DOHH2 (cell line): ENCODE measurements at regions not wholly inside any gene's neighbourhood (a gene's known extent, or its start where the extent isn't known, plus 50 kb on each side); places are given as distances from the start of the nearest gene placed in this dataset.

Experiments
- H3F3A ChIP-seq: fragments of 200-600 bp; sonication (generic), shearing (Covaris generic); 2 replicates; pipeline ENCODE4 v1.6.0; 2016; ENCODE audit warnings: antibody characterized with exemption, mild to moderate bottlenecking; ENCODE audit not compliant: control insufficient read depth, insufficient read depth
- H3K27ac ChIP-seq: fragments of 200-600 bp; sonication (generic); 2 replicates; pipeline ENCODE4 v1.5.1; 2014; ENCODE audit warnings: low read depth, mild to moderate bottlenecking, low read length, moderate library complexity
- H3K27me3 ChIP-seq: fragments of 200-600 bp; sonication (generic); 2 replicates; pipeline ENCODE4 v1.6.1; 2014; ENCODE audit warnings: mild to moderate bottlenecking, low read length, mixed read lengths; ENCODE audit not compliant: control insufficient read depth
- H3K36me3 ChIP-seq: fragments of 200-600 bp; sonication (generic); 2 replicates; pipeline ENCODE4 v1.6.1; 2014; ENCODE audit warnings: mild to moderate bottlenecking, low read length, moderate library complexity, mixed read lengths; ENCODE audit not compliant: control insufficient read depth
- H3K4me1 ChIP-seq: fragments of 200-600 bp; sonication (generic); 2 replicates; pipeline ENCODE4 v1.6.1; 2014; ENCODE audit warnings: mild to moderate bottlenecking, low read length, mixed read lengths; ENCODE audit not compliant: control insufficient read depth
- H3K4me2 ChIP-seq: fragments of 200-600 bp; sonication (generic); 2 replicates; pipeline ENCODE4 v1.6.0; 2014; ENCODE audit warnings: mild to moderate bottlenecking, low read length, moderate library complexity
- H3K4me3 ChIP-seq: fragments of 200-600 bp; sonication (generic); 2 replicates; pipeline ENCODE4 v1.5.1; 2014; ENCODE audit warnings: mild to moderate bottlenecking, low read length, mixed read lengths
- H3K79me2 ChIP-seq: fragments of 200-600 bp; sonication (generic); 2 replicates; pipeline ENCODE4 v1.6.1; 2014; ENCODE audit warnings: mild to moderate bottlenecking, low read length, mixed read lengths; ENCODE audit not compliant: control insufficient read depth
- H3K9me2 ChIP-seq: fragments of 200-600 bp; sonication (generic); replicated peaks from 2 replicates; pipeline ENCODE4 v1.6.1; 2014; ENCODE audit warnings: mild to moderate bottlenecking, low read length, mixed read lengths; ENCODE audit not compliant: control insufficient read depth
- H3K9me3 ChIP-seq: fragments of 200-600 bp; sonication (generic); 2 replicates; pipeline ENCODE4 v1.6.1; 2014; ENCODE audit warnings: antibody characterized with exemption, low read length, mixed read lengths; ENCODE audit not compliant: control insufficient read depth, insufficient read depth
- H4K20me1 ChIP-seq: fragments of 200-600 bp; sonication (generic); 2 replicates; pipeline ENCODE4 v1.6.0; 2014; ENCODE audit warnings: low read depth, mild to moderate bottlenecking, antibody characterized with exemption, low read length, moderate library complexity; ENCODE audit not compliant: control insufficient read depth, insufficient read depth
- EZH2phosphoT487 ChIP-seq: fragments of 200-600 bp; sonication (generic); IDR thresholded peaks from 2 replicates; pipeline ENCODE4 v1.6.1; 2017; ENCODE audit warnings: borderline replicate concordance, mild to moderate bottlenecking, antibody characterized with exemption, low read length, moderate library complexity, mixed read lengths
- TF ChIP-seq, protein P1 (sequence below): fragments of 200-600 bp; sonication (generic); IDR thresholded peaks from one replicate; pipeline ENCODE4 v1.5.1; 2014; ENCODE audit warnings: antibody characterized with exemption, mild to moderate bottlenecking, low read depth, low read length; ENCODE audit not compliant: poor library complexity, severe bottlenecking

DNA sequence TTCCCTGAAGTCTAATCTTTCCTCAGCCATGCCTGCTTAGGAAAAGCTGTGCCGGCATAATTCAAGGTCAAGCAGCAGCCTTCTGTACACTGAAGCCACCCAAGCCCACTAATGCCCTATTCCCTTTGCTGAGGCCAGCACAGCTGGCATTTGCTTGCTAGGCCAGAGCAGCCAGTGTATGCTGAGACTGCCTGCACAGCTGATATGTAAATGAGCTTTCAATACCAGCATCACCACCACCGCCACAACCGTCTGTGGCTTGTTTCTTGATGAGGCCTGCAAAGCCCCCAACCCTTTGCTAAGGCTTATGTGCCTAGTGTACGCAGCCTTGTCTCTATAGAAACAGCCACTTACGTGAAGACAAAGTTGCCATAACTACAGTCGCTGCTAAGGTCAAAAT, 56.3 kb upstream of the TNRC6B start:
- no peak for TF ChIP-seq EZH2phosphoT487
- TF ChIP-seq, protein P1, sequence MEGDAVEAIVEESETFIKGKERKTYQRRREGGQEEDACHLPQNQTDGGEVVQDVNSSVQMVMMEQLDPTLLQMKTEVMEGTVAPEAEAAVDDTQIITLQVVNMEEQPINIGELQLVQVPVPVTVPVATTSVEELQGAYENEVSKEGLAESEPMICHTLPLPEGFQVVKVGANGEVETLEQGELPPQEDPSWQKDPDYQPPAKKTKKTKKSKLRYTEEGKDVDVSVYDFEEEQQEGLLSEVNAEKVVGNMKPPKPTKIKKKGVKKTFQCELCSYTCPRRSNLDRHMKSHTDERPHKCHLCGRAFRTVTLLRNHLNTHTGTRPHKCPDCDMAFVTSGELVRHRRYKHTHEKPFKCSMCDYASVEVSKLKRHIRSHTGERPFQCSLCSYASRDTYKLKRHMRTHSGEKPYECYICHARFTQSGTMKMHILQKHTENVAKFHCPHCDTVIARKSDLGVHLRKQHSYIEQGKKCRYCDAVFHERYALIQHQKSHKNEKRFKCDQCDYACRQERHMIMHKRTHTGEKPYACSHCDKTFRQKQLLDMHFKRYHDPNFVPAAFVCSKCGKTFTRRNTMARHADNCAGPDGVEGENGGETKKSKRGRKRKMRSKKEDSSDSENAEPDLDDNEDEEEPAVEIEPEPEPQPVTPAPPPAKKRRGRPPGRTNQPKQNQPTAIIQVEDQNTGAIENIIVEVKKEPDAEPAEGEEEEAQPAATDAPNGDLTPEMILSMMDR: no peak
- no peaks in the 10 kb centered on the region for H3F3A ChIP-seq
- H3K4me1 ChIP-seq: no peaks in the 10 kb centered on the region
- H3K27me3 ChIP-seq: no peaks in the 10 kb centered on the region
- H3K4me2 ChIP-seq: no peak overlapping the region
- H3K27ac ChIP-seq: no peak overlapping the region
- H3K36me3 ChIP-seq: no peaks in the 10 kb centered on the region
- H4K20me1 ChIP-seq: no peaks in the 10 kb centered on the region
- 0 out of 2 replicates have a peak, but pooled peaks cover 3% of the 10 kb centered on the region for H3K79me2 ChIP-seq
- H3K4me3 ChIP-seq: no peak overlapping the region
- H3K9me3 ChIP-seq: no peaks in the 10 kb centered on the region
- no peaks in the 10 kb centered on the region for H3K9me2 ChIP-seq

DNA sequence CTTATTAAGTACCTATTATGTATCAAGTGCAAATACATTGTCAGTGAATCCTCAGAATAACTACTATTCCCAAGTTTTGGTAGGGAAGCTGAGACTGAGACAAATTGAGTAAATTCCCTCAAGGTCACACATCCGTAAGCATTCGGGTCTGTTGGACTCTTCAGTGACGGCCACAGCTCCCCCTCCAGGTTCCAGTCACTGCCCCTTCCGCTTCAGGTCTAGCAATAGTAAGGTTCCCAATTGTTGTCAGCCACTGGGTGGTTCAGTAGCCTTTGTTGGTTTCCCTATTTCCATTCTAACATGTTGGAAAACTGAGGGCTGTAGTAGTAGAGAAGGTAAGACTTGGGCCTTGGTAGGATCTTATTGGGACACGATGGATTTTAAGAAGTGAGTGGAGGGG, 54.9 kb upstream of the TNRC6B start:
- Histone ChIP-seq H3K36me3 (no peaks in the 10 kb centered on the region), H3K79me2 (no peaks in the 10 kb centered on the region), H3K9me3 (no peaks in the 10 kb centered on the region), H4K20me1 (no peaks in the 10 kb centered on the region), H3K27me3 (no peaks in the 10 kb centered on the region), H3K4me3 (no peak overlapping the region), H3K9me2 (no peaks in the 10 kb centered on the region), H3F3A (no peaks in the 10 kb centered on the region), H3K27ac (no peak overlapping the region), H3K4me2 (no peak overlapping the region), H3K4me1 (no peaks in the 10 kb centered on the region)
- TF ChIP-seq, protein P1: no peak
- TF ChIP-seq EZH2phosphoT487: no peak

DNA sequence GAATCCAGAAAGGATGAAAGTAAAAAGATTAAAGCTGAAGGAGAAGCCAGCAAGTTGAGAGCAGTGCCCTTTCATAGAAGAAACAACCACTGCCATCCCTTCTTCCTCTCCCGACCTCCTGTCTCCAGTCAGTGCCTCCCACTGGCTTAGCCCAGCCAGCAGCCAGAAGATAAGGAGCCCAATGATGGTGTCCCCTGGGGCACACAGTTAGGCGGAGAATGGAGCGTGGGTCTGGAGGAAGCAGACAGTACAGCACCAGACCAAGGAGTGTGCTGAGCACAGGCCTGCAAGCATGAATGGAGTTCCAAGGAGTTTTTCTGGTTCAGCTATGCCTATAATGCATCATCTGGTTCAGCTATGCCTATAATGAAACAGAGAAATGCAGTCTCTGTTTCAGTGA, 54.3 kb upstream of the TNRC6B start:
- Histone ChIP-seq H3K79me2 (no peaks in the 10 kb centered on the region), H4K20me1 (no peaks in the 10 kb centered on the region), H3K36me3 (no peaks in the 10 kb centered on the region), H3K4me1 (no peaks in the 10 kb centered on the region), H3K9me3 (no peaks in the 10 kb centered on the region), H3K4me3 (no peak overlapping the region), H3K27ac (no peak overlapping the region), H3F3A (no peaks in the 10 kb centered on the region), H3K4me2 (no peak overlapping the region), H3K27me3 (no peaks in the 10 kb centered on the region), H3K9me2 (no peaks in the 10 kb centered on the region)
- TF ChIP-seq EZH2phosphoT487: no peak
- TF ChIP-seq, protein P1: no peak
